DND-41 (cell line): ENCODE measurements at regions not wholly inside any gene's neighbourhood (a gene's known extent, or its start where the extent isn't known, plus 50 kb on each side); places are given as distances from the start of the nearest gene placed in this dataset.
"Not testable (repeated sequence)": the region's sequence is repeated elsewhere in the genome, so short reads cannot be mapped to it uniquely, and the experiment has no call there.

Experiments
- EZH2 ChIP-seq: IDR thresholded peaks from 3 replicates; pipeline ENCODE4 v1.6.1; 2012; ENCODE audit warnings: borderline replicate concordance, low read depth, mild to moderate bottlenecking, moderate library complexity, low read length, inconsistent platforms; ENCODE audit not compliant: severe bottlenecking
- TF ChIP-seq, protein P1 (sequence below): IDR thresholded peaks from 2 replicates; pipeline ENCODE4 v1.5.1; 2012; ENCODE audit warnings: borderline replicate concordance, low read length, moderate library complexity, mild to moderate bottlenecking; ENCODE audit not compliant: poor library complexity, severe bottlenecking; ENCODE audit errors: extremely low read depth

DNA sequence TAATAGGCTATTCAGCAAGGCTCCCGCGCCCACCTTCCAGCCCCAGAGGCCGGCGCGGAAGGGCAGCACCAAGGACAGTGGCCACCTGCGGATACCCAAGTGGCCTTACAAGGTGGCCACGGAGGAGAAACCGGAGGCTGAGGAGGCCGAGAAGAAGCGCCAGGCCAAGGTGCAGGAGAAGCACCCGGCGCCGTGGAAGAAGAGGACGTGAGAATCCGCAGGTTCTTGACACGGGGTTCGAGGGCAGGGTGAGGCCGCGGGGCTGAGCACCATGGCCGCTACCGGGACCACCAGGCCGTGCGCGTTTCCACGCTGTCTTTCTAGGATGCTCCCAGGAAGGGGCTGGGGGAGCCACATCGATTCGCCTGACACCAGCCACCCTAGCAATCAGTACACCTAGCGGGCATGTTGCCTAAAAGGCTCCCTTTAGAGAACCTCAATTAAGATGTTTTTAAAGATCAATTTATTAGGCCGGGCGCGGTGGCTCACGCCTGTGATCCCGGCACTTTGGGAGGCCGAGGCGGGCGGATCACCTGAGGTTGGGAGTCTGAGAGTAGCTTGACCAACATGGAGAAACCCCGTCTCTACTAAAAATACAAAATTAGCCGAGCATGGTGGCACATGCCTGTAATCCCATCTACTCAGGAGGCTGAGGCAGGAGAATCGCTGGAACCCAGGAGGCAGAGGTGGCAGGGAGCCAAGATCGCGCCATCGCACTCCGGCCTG, 134.3 kb upstream of the OR4C13 start:
- TF ChIP-seq, protein P1, sequence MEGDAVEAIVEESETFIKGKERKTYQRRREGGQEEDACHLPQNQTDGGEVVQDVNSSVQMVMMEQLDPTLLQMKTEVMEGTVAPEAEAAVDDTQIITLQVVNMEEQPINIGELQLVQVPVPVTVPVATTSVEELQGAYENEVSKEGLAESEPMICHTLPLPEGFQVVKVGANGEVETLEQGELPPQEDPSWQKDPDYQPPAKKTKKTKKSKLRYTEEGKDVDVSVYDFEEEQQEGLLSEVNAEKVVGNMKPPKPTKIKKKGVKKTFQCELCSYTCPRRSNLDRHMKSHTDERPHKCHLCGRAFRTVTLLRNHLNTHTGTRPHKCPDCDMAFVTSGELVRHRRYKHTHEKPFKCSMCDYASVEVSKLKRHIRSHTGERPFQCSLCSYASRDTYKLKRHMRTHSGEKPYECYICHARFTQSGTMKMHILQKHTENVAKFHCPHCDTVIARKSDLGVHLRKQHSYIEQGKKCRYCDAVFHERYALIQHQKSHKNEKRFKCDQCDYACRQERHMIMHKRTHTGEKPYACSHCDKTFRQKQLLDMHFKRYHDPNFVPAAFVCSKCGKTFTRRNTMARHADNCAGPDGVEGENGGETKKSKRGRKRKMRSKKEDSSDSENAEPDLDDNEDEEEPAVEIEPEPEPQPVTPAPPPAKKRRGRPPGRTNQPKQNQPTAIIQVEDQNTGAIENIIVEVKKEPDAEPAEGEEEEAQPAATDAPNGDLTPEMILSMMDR: not testable (repeated sequence)
- not testable (repeated sequence) for TF ChIP-seq EZH2
